ENCODE measurements at regions not wholly inside any gene's neighbourhood (a gene's known extent, or its start where the extent isn't known, plus 50 kb on each side); places are given as distances from the start of the nearest gene placed in this dataset.

DNA sequence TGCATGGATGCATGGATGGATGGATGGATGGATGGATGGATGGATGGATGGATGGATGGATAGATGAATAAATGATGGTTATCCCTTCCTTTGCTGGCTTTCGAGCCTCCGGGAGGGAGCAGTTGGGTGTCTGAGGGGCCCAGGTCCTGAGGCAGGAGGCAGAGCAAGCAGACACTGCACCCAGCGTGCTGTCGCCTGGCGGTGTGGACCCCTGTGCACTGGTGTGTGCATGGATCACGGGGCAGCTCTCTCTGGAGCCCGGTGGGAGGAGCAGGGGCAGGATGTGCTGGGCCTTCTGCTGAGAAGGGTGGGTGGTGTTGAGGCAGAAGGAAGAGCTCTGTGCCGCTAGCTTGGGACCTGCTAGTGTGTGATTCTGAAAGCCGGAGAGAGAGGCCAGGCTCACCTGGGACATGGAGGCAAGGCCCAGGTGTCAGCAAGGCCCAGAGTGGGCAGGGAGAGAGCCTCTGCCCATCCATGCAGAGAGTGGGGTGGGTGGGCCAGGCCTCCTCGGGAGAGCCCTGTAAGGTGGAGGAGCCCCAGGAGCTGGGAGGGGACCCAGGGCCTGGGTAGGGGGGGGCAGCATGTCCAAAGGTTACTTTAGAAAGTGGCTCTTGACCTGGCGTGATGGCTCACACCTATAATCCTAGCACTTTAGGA is 254.4 kb downstream of the BRD1 start:
- Histone ChIP-seq H3K4me3 (no peak overlapping the region), H3K27ac (no peak overlapping the region), H3K9me3 (no peaks in the 10 kb centered on the region), H3K36me3 (no peaks in the 10 kb centered on the region), H3K4me1 (peaks cover 0 to 5% of the 10 kb centered on the region in 2 donors), H3K27me3 (no peaks in the 10 kb centered on the region)
- TF ChIP-seq, protein P1, sequence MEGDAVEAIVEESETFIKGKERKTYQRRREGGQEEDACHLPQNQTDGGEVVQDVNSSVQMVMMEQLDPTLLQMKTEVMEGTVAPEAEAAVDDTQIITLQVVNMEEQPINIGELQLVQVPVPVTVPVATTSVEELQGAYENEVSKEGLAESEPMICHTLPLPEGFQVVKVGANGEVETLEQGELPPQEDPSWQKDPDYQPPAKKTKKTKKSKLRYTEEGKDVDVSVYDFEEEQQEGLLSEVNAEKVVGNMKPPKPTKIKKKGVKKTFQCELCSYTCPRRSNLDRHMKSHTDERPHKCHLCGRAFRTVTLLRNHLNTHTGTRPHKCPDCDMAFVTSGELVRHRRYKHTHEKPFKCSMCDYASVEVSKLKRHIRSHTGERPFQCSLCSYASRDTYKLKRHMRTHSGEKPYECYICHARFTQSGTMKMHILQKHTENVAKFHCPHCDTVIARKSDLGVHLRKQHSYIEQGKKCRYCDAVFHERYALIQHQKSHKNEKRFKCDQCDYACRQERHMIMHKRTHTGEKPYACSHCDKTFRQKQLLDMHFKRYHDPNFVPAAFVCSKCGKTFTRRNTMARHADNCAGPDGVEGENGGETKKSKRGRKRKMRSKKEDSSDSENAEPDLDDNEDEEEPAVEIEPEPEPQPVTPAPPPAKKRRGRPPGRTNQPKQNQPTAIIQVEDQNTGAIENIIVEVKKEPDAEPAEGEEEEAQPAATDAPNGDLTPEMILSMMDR (IDR thresholded peaks at IDR 0.05): no peak
- DNase-seq (ENCODE audit: low spot score): no peak

DNA sequence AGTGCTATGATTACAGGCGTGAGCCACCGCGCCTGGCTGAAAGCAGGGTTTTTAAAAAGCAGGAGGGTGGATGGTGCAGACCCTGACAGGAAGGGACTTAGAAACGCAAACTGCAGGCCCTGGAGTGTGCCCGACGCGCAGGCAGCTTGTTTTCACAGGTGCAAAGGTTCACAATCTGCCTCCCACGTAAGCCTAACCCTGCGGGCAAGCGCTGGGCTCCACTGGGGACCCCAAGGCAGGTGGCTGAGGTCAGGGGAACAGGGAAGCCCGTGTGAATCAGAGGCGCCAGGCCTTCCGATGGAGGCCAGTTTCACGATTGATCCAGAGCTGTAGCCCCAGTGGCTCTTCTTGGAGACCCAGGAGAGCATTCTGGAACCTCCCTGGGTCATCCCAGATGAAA is 256.3 kb downstream of the BRD1 start:
- Histone ChIP-seq H3K4me3 (no peak overlapping the region), H3K27ac (no peak overlapping the region), H3K4me1 (peaks cover 0 to 5% of the 10 kb centered on the region in 2 donors), H3K27me3 (no peaks in the 10 kb centered on the region), H3K36me3 (no peaks in the 10 kb centered on the region), H3K9me3 (no peaks in the 10 kb centered on the region)
- TF ChIP-seq, protein P1 (IDR thresholded peaks at IDR 0.05): no peak
- no peak for DNase-seq (ENCODE audit: low spot score)

DNA sequence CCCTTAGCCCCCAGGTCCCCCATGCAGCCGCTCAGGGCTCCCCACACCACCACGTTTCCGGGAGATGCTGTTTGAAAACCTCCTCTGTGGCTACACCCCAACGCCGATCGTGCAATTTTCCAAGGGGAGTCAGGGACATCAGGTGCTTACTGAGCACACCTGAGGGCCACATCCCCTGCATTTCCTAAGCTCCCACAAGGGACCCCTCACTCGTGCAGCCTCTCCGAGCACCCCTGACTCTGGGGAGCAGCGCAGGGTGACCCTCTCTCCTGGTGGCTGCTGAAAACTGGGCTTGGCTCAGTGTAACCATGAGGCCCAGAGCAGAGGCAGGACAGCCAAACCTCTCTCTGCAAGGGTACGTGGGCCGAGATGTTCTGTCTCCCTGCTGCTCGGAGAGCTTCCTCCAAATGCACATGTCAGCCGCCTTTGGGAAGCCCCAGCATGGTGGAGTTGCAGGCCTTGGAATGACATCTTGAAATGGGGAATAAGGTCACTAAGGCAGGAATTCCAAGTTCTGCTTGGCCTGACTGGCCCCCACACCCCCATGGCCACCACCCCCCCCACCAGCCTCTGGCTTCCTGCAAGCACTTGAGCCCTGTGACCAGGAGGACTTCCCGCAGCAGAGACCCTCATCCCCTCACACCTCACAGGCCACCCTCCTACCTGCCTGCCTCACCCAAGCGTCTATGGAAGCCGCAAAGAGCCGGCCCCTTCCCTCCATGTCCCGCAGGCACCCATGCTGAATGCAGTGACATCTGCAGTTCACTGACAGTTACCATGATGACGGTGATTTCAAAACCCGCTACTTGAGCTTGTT is 257.4 kb downstream of the BRD1 start:
- no peaks in the 10 kb centered on the region for H3K27me3 ChIP-seq
- H3K4me1 ChIP-seq: peaks cover 0 to 5% of the 10 kb centered on the region in 2 donors
- H3K9me3 ChIP-seq: no peaks in the 10 kb centered on the region
- TF ChIP-seq, protein P1 (IDR thresholded peaks at IDR 0.05): no peak
- no peaks in the 10 kb centered on the region for H3K36me3 ChIP-seq
- no peak for DNase-seq (ENCODE audit: low spot score)
- no peak overlapping the region for H3K4me3 ChIP-seq
- H3K27ac ChIP-seq: no peak overlapping the region

DNA sequence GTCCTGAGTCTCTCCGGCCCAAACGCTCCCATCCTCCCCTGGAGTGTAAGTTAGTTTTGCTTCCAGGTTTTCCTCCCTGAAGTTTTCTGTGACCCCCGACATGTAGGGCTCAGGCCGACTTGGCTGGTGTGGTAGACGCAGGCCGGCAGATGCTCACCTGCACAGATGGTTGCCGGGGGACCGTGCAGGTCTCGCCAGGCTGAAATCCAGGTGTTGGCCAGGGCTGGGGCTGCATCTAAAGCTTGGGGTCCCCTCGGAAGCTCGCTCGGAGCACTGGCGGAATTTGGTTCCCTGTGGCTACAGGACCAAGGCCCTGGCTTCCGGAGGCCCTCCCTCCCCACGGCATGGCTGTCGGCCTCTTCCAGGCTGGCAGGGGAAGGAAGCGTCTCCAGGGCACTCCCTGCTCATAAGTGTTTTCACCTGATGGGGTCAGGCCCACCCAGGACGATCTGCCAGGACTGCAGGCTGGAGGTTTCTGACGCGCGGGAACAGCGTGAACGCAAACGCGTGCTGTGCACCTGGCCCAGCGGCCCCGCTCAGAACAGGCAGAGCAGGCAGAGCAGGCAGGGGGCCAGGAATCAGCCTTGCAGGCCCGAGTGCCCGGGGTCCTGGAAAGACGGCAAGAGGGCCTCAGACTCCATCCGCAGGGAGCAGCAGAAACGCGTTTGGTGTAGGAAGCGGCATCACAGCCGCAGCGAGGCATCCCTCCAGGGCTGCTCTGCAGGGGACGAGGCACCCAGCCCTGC is 258.2 kb downstream of the BRD1 start:
- Histone ChIP-seq H3K27me3 (no peaks in the 10 kb centered on the region), H3K4me1 (no peaks in the 10 kb centered on the region), H3K27ac (no peak overlapping the region), H3K36me3 (no peaks in the 10 kb centered on the region), H3K9me3 (no peaks in the 10 kb centered on the region), H3K4me3 (no peak overlapping the region)
- DNase-seq (ENCODE audit: low spot score): no peak
- TF ChIP-seq, protein P1 (IDR thresholded peaks at IDR 0.05): no peak

DNA sequence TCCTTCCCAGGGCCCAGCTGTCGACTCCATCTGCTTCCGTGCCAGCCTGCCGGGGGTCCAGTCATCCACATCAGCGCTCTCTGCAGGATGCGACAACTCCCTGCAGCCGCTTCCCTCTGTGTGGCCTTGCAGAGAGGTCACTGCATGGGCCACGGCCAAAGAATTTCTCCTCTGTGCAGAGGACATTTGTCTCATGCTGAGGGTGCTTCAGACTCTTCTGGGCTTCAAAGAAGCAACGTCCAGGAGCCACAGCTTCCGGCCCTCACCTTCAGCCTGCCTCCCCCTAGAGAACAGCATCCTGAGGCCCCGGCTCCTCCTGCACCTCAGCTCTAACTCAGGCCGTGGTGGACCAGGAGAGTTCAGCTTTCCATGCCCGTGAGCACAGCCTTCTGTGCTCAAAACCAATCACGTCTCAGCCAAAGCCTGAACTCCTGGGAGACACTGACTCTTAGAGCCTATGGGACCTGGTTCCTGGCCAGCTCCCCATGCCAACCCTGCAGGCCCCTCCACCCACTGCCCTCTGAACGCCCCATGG is 258.9 kb downstream of the BRD1 start:
- Histone ChIP-seq H3K4me1 (no peaks in the 10 kb centered on the region), H3K36me3 (no peaks in the 10 kb centered on the region), H3K9me3 (no peaks in the 10 kb centered on the region), H3K27ac (no peak overlapping the region), H3K27me3 (no peaks in the 10 kb centered on the region), H3K4me3 (no peak overlapping the region)
- no peak for DNase-seq (ENCODE audit: low spot score)
- TF ChIP-seq, protein P1 (IDR thresholded peaks at IDR 0.05): no peak

All from right atrium auricular region (tissue), 2 donors.